ENCODE measurements at regions not wholly inside any gene's neighbourhood (a gene's known extent, or its start where the extent isn't known, plus 50 kb on each side); places are given as distances from the start of the nearest gene placed in this dataset.

DNA sequence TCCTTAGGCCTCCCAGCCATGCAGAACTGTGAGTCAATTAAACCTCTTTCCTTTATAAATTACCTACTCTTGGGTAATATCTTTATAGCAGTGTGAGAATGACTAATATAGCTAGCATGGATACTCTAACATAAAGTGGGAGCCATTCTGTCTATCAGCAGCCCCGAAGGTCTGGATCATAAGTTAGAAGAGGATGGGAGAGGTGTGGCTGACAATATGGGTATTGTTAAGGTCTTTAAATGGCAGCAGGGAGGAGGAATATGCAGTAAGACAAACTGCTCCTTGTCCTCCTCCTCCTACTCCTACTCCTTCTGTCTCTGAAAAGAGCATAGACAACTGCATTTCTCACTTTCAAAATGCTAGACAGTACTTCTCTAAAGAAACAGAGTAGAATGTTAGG, 214.0 kb upstream of the C1orf87 start:
- H3K4me3 Mint-ChIP-seq = no peak overlapping the region
- peaks cover 3% of the 10 kb centered on the region for H3K27me3 Mint-ChIP-seq
- TF ChIP-seq, protein P1, sequence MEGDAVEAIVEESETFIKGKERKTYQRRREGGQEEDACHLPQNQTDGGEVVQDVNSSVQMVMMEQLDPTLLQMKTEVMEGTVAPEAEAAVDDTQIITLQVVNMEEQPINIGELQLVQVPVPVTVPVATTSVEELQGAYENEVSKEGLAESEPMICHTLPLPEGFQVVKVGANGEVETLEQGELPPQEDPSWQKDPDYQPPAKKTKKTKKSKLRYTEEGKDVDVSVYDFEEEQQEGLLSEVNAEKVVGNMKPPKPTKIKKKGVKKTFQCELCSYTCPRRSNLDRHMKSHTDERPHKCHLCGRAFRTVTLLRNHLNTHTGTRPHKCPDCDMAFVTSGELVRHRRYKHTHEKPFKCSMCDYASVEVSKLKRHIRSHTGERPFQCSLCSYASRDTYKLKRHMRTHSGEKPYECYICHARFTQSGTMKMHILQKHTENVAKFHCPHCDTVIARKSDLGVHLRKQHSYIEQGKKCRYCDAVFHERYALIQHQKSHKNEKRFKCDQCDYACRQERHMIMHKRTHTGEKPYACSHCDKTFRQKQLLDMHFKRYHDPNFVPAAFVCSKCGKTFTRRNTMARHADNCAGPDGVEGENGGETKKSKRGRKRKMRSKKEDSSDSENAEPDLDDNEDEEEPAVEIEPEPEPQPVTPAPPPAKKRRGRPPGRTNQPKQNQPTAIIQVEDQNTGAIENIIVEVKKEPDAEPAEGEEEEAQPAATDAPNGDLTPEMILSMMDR (conservative IDR thresholded peaks at IDR 0.05) = no peak
- no peaks in the 10 kb centered on the region for H3K4me1 Mint-ChIP-seq (ENCODE audit: unreplicated experiment)
- DNase-seq (ENCODE audit: extremely low spot score, unreplicated experiment) = no peak
- H3K9me3 Mint-ChIP-seq = no peaks in the 10 kb centered on the region
- no peaks in the 10 kb centered on the region for H3K36me3 Mint-ChIP-seq
- H3K27ac Mint-ChIP-seq = no peak overlapping the region

DNA sequence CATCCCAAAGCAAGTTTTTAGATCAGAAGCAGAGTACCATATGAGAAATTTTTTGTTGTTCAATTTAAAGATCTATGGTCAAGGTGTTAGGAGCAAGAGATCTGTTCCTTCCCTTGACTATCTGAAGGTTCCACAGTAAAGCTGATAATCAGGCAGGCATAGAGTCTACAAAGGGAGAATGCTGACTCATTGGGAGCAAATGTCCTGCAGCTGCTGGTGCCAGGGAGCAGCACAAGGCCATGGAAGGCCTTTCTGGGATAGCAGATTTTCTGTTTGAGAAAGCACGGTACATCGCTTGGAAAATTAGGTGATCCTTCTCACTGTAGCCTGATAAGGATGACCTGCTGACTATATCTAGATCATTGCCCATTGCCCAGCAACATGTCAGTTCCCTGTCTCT, 210.1 kb upstream of the C1orf87 start:
- H3K4me1 Mint-ChIP-seq (ENCODE audit: unreplicated experiment) = peaks cover 20% of the 10 kb centered on the region
- TF ChIP-seq, protein P1 (conservative IDR thresholded peaks at IDR 0.05) = no peak
- no peak overlapping the region for H3K27ac Mint-ChIP-seq
- no peak for DNase-seq (ENCODE audit: extremely low spot score, unreplicated experiment)
- no peaks in the 10 kb centered on the region for H3K36me3 Mint-ChIP-seq
- no peaks in the 10 kb centered on the region for H3K9me3 Mint-ChIP-seq
- H3K4me3 Mint-ChIP-seq = no peak overlapping the region
- H3K27me3 Mint-ChIP-seq = no peaks in the 10 kb centered on the region

DNA sequence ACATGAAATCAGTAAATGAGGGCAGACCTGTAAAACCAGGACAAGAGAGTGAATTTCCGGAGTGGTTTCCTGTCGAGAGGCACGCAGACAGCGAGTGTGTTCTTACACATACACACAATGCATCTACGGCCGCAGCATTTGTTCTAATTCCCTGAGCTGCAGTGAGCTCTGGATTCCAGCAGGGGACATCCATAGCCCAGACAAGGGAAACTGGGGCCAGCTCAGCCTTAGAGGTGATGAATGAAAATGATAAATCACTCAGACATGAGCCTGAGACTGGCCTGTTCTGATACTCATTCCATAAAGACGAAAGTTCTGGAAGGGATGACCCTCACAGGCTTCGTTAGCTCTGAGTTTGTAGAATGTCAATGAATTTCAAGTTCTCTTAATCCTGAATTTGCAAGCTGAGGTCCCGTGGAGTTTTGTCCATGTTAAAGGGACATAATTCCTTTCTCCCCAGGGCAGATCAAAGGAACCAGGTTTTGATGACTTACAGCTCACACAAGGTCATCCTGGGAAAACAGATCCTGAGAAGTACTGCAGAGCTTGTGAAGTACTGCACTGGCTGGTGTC, 207.9 kb upstream of the C1orf87 start:
- peaks cover 20% of the 10 kb centered on the region for H3K4me1 Mint-ChIP-seq (ENCODE audit: unreplicated experiment)
- H3K4me3 Mint-ChIP-seq = peak overlapping the region; percentile 31
- no peaks in the 10 kb centered on the region for H3K27me3 Mint-ChIP-seq
- H3K9me3 Mint-ChIP-seq = no peaks in the 10 kb centered on the region
- no peak overlapping the region for H3K27ac Mint-ChIP-seq
- no peaks in the 10 kb centered on the region for H3K36me3 Mint-ChIP-seq
- TF ChIP-seq, protein P1 (conservative IDR thresholded peaks at IDR 0.05) = peak; percentile 90
- peak; percentile 73 for DNase-seq (ENCODE audit: extremely low spot score, unreplicated experiment)

DNA sequence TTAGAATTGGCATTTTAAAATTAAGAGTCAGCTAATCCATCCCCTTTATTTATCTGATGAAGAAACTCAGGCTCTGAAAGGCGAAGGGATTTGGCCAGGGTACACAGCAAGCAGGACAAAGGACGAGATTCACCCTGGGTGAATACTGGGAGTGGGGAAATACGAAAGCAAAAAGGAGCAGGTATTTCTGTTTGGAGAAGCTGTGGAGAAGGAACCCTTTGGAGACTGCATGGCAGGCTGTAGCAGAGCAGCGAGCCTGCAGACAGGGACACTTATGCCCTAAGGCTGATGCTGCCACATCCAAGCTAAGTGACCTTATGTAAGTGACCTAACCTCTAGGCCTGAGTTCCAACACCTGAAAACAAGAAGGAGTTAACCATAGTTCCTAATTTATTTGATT, 207.2 kb upstream of the C1orf87 start:
- TF ChIP-seq, protein P1 (conservative IDR thresholded peaks at IDR 0.05) = no peak
- Mint-ChIP-seq H3K27me3 (no peaks in the 10 kb centered on the region), H3K36me3 (no peaks in the 10 kb centered on the region), H3K27ac (no peak overlapping the region), H3K4me1 (ENCODE audit: unreplicated experiment) (peaks cover 20% of the 10 kb centered on the region), H3K4me3 (no peak overlapping the region), H3K9me3 (no peaks in the 10 kb centered on the region)
- DNase-seq (ENCODE audit: extremely low spot score, unreplicated experiment) = no peak

DNA sequence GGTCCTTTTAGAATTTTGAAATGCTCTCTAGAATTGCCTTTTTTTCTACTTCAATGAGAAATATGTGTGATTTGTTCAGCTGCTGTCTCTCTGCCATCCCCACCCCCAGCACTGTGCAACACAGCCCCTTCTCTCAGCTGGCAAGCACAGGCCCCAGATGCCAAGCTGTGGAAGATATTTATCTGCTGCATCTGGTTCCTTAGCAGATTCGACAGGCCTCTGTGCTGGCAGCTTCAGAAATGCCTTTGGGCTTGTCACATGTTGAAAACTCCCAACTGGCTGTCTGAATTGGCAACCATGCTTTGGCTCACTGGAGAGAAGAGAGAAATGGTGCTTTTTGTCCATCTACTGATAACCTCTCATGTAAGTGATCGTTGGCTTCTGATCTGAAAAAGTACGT, 206.7 kb upstream of the C1orf87 start:
- no peaks in the 10 kb centered on the region for H3K36me3 Mint-ChIP-seq
- H3K27me3 Mint-ChIP-seq = no peaks in the 10 kb centered on the region
- peak overlapping the region; percentile 27 for H3K27ac Mint-ChIP-seq
- TF ChIP-seq, protein P1 (conservative IDR thresholded peaks at IDR 0.05) = no peak
- DNase-seq (ENCODE audit: extremely low spot score, unreplicated experiment) = no peak
- no peak overlapping the region for H3K4me3 Mint-ChIP-seq
- peaks cover 20% of the 10 kb centered on the region for H3K4me1 Mint-ChIP-seq (ENCODE audit: unreplicated experiment)
- H3K9me3 Mint-ChIP-seq = no peaks in the 10 kb centered on the region

DNA sequence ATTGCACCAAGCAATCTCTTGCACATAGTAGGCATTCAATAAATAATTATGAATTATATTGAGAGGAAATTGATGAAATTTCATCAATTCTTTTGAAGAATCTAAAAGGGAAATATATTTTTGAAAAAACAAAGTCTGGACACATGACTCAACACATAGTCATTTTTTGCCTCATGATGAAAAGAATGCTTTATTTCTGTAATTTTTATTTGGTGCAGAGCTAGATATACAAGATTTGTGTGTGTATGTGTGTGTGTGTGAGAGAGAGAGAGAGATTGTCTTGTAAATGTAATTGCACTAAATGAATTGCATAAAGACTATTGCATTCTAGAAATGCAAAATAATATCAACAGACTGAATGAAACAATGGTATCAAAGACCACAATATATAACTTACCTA, 206.2 kb upstream of the C1orf87 start:
- H3K36me3 Mint-ChIP-seq = no peaks in the 10 kb centered on the region
- no peaks in the 10 kb centered on the region for H3K27me3 Mint-ChIP-seq
- H3K4me1 Mint-ChIP-seq (ENCODE audit: unreplicated experiment) = peaks cover 20% of the 10 kb centered on the region
- no peak overlapping the region for H3K4me3 Mint-ChIP-seq
- DNase-seq (ENCODE audit: extremely low spot score, unreplicated experiment) = no peak
- H3K9me3 Mint-ChIP-seq = no peaks in the 10 kb centered on the region
- no peak overlapping the region for H3K27ac Mint-ChIP-seq
- TF ChIP-seq, protein P1 (conservative IDR thresholded peaks at IDR 0.05) = no peak
